Spleen (tissue), 11 donors: ENCODE measurements at regions not wholly inside any gene's neighbourhood (a gene's known extent, or its start where the extent isn't known, plus 50 kb on each side); places are given as distances from the start of the nearest gene placed in this dataset.

ENCODE experiments used
- DNase-seq: peaks from one replicate; pipeline ENCODE4 v3.0.0-alpha.2; 2020
- H3K27ac ChIP-seq, 8 donors: fragments of 200-600 bp; sonication (generic) in 7 of 8; 1 replicate in 4 of 8; 2 replicates in 4 of 8; pipeline versions ENCODE4 v1.5.0 to v1.8.0; 2016 to 2021; ENCODE audit warnings: inconsistent platforms in 4 of 8, mild to moderate bottlenecking in 4 of 8, moderate library complexity in 1 of 8
- H3K27me3 ChIP-seq, 7 donors: fragments of 200-600 bp; sonication (generic) in 6 of 7; replicated peaks in 1 of 7; 1 replicate in 4 of 7; 2 replicates in 3 of 7; pipeline versions ENCODE4 v1.5.0 to v1.8.0; 2016 to 2021; ENCODE audit warnings: inconsistent platforms in 3 of 7, mild to moderate bottlenecking in 1 of 7
- H3K36me3 ChIP-seq, 6 donors: fragments of 200-600 bp; sonication (generic) in 5 of 6; 1 replicate in 4 of 6; 2 replicates in 2 of 6; pipeline versions ENCODE4 v1.5.0 to v1.8.0; 2016 to 2021; ENCODE audit warnings: inconsistent platforms in 2 of 6
- H3K4me1 ChIP-seq, 6 donors: fragments of 200-600 bp; sonication (generic) in 5 of 6; 1 replicate in 3 of 6; 2 replicates in 3 of 6; pipeline versions ENCODE4 v1.5.0 to v1.8.0; 2016 to 2021; ENCODE audit warnings: inconsistent platforms in 3 of 6
- H3K4me3 ChIP-seq, 8 donors: fragments of 200-600 bp; sonication (generic) in 7 of 8; 1 replicate in 4 of 8; 2 replicates in 4 of 8; pipeline versions ENCODE4 v1.5.0 to v1.8.0; 2016 to 2021; ENCODE audit warnings: inconsistent platforms in 4 of 8, mild to moderate bottlenecking in 4 of 8, moderate library complexity in 2 of 8
- H3K9me3 ChIP-seq, 8 donors: fragments of 200-600 bp; sonication (generic) in 7 of 8; 1 replicate in 4 of 8; 2 replicates in 4 of 8; pipeline versions ENCODE4 v1.5.0 to v1.8.0; 2016 to 2021; ENCODE audit warnings: inconsistent platforms in 4 of 8
- POLR2A ChIP-seq, 3 donors: fragments of 450-650 bp; IDR thresholded peaks; one replicate each; pipeline ENCODE4 v1.5.1; 2017; ENCODE audit warnings: antibody characterized with exemption in 3 of 3, mild to moderate bottlenecking in 1 of 3
- POLR2AphosphoS5 ChIP-seq, 3 donors: sonication (generic); formaldehyde crosslinking; IDR thresholded peaks; one replicate each; pipeline ENCODE4 v1.5.1; 2017; ENCODE audit warnings: antibody characterized with exemption in 3 of 3
- WGBS, 5 donors: extraction: QIAGEN DNeasy Blood & Tissue Kit in 3 of 5; methylation state at CpG; one replicate each; pipeline versions ENCODE4 v1.1.5 to v1.1.7; 2013 to 2018; 5-methylcytosine and 5-hydroxymethylcytosine counted together
- intact Hi-C: fragments of 100-400 bp; cut with DNase I; formaldehyde crosslinking; loops from one replicate; pipeline ENCODE4 v1.15.0; 2023; ENCODE audit warnings: low total_unique reads
- TF ChIP-seq, protein P1 (sequence below), 11 experiments: fragments of 200-600 bp in 7 of 11; fragments of 450-650 bp in 4 of 11; sonication (generic) in 4 of 11; IDR thresholded peaks in 8 of 11; conservative IDR thresholded peaks in 3 of 11; 1 replicate in 7 of 11; 2 replicates in 4 of 11; pipeline versions ENCODE4 v1.4.0 to v1.8.0; 2016 to 2021; ENCODE audit warnings: antibody characterized with exemption in 11 of 11, inconsistent platforms in 4 of 11, mild to moderate bottlenecking in 1 of 11
- donor health status: healthy with polysubstance abuse.
- donor health status: DM: no; HTN: no; CAD: no; lungs with moderate emphysema.
- donor health status: DM: no; HTN: no; CAD: no.
- donor health status: Bipolar disorder and iron deficiency.
- donor health status: healthy.
- donor health status: DM: no; HTN: no; CAD: no.
- donor health status: DM: yes; HTN: yes; CAD: no.

DNA sequence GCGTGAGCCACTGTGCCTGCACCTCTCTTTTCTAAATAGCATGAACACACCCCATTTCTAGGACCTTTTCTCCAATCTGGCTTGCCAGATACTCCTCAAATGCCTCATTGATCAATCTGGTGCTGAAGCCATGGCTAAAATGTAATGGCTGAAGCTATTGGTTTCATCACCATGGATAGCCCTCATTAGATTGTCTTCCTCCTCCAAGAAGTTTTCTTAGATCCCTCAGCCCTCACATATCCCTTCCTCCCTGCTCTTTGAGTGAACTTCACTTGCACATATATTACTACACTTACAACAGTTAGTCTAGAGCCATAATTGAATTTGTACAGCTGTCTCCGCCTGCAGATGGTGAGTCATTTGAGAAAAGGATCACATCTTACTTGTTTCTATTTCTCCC, 77.9 kb upstream of the TOX3 start:
- TF ChIP-seq, protein P1, sequence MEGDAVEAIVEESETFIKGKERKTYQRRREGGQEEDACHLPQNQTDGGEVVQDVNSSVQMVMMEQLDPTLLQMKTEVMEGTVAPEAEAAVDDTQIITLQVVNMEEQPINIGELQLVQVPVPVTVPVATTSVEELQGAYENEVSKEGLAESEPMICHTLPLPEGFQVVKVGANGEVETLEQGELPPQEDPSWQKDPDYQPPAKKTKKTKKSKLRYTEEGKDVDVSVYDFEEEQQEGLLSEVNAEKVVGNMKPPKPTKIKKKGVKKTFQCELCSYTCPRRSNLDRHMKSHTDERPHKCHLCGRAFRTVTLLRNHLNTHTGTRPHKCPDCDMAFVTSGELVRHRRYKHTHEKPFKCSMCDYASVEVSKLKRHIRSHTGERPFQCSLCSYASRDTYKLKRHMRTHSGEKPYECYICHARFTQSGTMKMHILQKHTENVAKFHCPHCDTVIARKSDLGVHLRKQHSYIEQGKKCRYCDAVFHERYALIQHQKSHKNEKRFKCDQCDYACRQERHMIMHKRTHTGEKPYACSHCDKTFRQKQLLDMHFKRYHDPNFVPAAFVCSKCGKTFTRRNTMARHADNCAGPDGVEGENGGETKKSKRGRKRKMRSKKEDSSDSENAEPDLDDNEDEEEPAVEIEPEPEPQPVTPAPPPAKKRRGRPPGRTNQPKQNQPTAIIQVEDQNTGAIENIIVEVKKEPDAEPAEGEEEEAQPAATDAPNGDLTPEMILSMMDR (IDR thresholded peaks at IDR 0.05 in 8 of 11, conservative IDR thresholded peaks at IDR 0.05 in 3 of 11), result no peak
- TF ChIP-seq POLR2A (IDR thresholded peaks at IDR 0.05) (no peak), POLR2AphosphoS5 (IDR thresholded peaks at IDR 0.05) (no peak)
- Histone ChIP-seq H3K27ac (no peak overlapping the region), H3K9me3 (peaks cover 0 to 5% (median 0%) of the 10 kb centered on the region in 8 donors), H3K4me1 (no peaks in the 10 kb centered on the region), H3K36me3 (no peaks in the 10 kb centered on the region), H3K27me3 (peaks cover 0 to 6% (median 0%) of the 10 kb centered on the region in 7 donors), H3K4me3 (no peak overlapping the region)
- no peak for DNase-seq
- intact Hi-C loops, result no loop called here
- 77 to 97% (median 85%) methylated on average over 2 of the region's 2 CpGs for WGBS, 5 donors

DNA sequence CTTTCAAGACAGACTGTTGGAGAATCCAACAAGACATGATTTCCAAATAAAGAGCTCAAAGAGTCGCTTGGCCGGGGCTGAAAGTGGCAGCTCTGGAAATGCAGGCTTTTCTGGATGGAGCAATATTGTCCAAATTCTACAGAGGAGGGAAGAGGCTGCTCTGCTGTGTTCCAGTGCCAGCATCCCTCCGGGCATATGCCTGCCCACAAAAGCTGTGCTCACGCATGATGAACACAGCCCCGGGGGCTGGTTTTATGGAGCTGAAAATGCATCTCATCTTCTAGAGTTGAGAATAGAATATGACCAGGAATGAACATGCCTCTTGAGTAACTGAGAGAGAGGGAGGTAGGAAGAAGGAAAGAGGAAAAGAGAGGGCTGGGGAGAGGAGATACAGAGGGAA, 74.7 kb upstream of the TOX3 start:
- no peaks in the 10 kb centered on the region for H3K4me1 ChIP-seq
- TF ChIP-seq POLR2A (IDR thresholded peaks at IDR 0.05) (no peak), POLR2AphosphoS5 (IDR thresholded peaks at IDR 0.05) (no peak)
- TF ChIP-seq, protein P1 (IDR thresholded peaks at IDR 0.05 in 8 of 11, conservative IDR thresholded peaks at IDR 0.05 in 3 of 11), result no peak
- 85 to 95% (median 90%) methylated on average over 5 of the region's 5 CpGs for WGBS, 5 donors
- intact Hi-C loops, result no loop called here
- no peaks in the 10 kb centered on the region for H3K36me3 ChIP-seq
- H3K4me3 ChIP-seq, result no peak overlapping the region
- peaks cover 0 to 6% (median 0%) of the 10 kb centered on the region in 7 donors for H3K27me3 ChIP-seq
- no peak for DNase-seq
- H3K27ac ChIP-seq, result no peak overlapping the region
- H3K9me3 ChIP-seq, result peaks cover 0 to 10% (median 6%) of the 10 kb centered on the region in 8 donors

DNA sequence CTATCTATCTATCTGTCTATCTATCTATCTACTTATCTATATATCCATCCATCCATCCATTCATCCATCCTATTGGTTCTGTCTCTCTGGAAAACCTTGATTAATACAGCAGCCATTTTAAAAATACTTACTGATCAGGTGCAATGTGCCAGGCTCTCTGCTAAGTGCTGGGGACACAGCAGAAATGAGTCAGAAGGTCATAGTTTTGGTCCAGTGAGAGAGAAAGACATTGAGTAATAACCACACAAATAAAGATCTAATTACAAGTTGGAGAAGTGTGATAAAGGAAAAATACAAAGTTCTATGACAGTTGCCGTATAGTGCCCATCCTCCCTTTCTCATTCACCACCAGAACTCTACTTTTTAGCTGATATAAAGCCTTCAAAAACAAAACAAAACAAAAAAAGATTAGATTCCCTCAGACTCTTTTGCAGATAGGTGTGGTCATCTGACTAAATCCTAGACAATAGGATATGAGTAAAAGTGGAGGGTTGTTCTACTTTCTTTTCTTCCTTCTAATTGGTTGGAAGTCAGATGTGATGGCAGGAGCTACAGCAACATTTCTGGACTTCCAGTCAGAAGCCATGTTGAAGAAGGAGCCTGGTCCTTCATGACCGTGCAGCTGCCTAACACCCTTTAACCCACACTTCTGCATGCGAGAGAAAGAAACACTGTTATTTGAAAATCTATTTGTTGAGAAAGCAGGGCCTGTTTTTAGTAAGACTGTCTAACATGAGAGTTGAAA, 72.0 kb upstream of the TOX3 start:
- WGBS, 5 donors, result 60 to 88% (median 72%) methylated on average over 3 of the region's 3 CpGs
- DNase-seq, result no peak
- Histone ChIP-seq H3K9me3 (peaks cover 0 to 10% (median 6%) of the 10 kb centered on the region in 8 donors), H3K4me1 (no peaks in the 10 kb centered on the region), H3K4me3 (no peak overlapping the region), H3K36me3 (no peaks in the 10 kb centered on the region), H3K27me3 (no peaks in the 10 kb centered on the region), H3K27ac (no peak overlapping the region)
- TF ChIP-seq POLR2A (IDR thresholded peaks at IDR 0.05) (no peak), POLR2AphosphoS5 (IDR thresholded peaks at IDR 0.05) (no peak)
- TF ChIP-seq, protein P1 (IDR thresholded peaks at IDR 0.05 in 8 of 11, conservative IDR thresholded peaks at IDR 0.05 in 3 of 11), result no peak
- intact Hi-C loops, result no loop called here

DNA sequence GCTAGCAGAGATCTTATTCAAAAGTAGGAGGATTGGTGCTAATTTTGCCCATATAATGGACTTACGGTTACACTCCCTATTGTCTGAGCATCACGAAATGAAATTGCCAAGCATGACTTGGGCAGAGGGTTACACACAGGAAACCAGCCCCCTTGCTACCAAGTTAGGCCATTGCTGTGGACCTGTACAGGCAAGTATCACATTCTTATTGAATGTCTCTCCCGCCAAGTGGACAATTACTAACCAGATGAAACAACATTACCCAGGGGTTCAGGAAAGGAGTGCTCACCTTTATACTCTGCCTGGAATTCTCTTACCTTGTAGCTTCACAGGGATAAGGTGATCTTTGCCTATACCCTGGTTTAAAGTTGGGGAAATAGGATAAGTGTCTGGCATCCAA, 70.6 kb upstream of the TOX3 start:
- TF ChIP-seq POLR2A (IDR thresholded peaks at IDR 0.05) (no peak), POLR2AphosphoS5 (IDR thresholded peaks at IDR 0.05) (no peak)
- TF ChIP-seq, protein P1 (IDR thresholded peaks at IDR 0.05 in 8 of 11, conservative IDR thresholded peaks at IDR 0.05 in 3 of 11), result no peak
- Histone ChIP-seq H3K27me3 (no peaks in the 10 kb centered on the region), H3K36me3 (no peaks in the 10 kb centered on the region), H3K4me3 (no peak overlapping the region), H3K9me3 (peaks cover 0 to 10% (median 6%) of the 10 kb centered on the region in 8 donors), H3K27ac (no peak overlapping the region), H3K4me1 (no peaks in the 10 kb centered on the region)
- 60 to 78% (median 63%) methylated on average over 3 of the region's 3 CpGs for WGBS, 5 donors
- intact Hi-C loops, result no loop called here
- DNase-seq, result no peak
